ENCODE measurements at regions not wholly inside any gene's neighbourhood (a gene's known extent, or its start where the extent isn't known, plus 50 kb on each side); places are given as distances from the start of the nearest gene placed in this dataset.

- TF ChIP-seq, protein P1, sequence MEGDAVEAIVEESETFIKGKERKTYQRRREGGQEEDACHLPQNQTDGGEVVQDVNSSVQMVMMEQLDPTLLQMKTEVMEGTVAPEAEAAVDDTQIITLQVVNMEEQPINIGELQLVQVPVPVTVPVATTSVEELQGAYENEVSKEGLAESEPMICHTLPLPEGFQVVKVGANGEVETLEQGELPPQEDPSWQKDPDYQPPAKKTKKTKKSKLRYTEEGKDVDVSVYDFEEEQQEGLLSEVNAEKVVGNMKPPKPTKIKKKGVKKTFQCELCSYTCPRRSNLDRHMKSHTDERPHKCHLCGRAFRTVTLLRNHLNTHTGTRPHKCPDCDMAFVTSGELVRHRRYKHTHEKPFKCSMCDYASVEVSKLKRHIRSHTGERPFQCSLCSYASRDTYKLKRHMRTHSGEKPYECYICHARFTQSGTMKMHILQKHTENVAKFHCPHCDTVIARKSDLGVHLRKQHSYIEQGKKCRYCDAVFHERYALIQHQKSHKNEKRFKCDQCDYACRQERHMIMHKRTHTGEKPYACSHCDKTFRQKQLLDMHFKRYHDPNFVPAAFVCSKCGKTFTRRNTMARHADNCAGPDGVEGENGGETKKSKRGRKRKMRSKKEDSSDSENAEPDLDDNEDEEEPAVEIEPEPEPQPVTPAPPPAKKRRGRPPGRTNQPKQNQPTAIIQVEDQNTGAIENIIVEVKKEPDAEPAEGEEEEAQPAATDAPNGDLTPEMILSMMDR (IDR thresholded peaks at IDR 0.05) = no peak
- no peak for TF ChIP-seq POLR2A (IDR thresholded peaks at IDR 0.05)
Measured at GRCh38 chr2:15761910-15762309, 170.2 kb downstream of the DDX1 start.
